ENCODE measurements at regions not wholly inside any gene's neighbourhood (a gene's known extent, or its start where the extent isn't known, plus 50 kb on each side); places are given as distances from the start of the nearest gene placed in this dataset.
"Not testable (repeated sequence)": the region's sequence is repeated elsewhere in the genome, so short reads cannot be mapped to it uniquely, and the experiment has no call there.

GRCh38 chr3:125915437-125915787 is 53.6 kb upstream of the ROPN1B start:
- H3K9me2 ChIP-seq (replicated peaks; ENCODE audit: low read depth, low read length); H3K79me2 ChIP-seq (ENCODE audit: insufficient read depth, low read length); H3K27me3 ChIP-seq (ENCODE audit: insufficient read depth, low read length, poor library complexity, severe bottlenecking); H3K36me3 ChIP-seq (ENCODE audit: insufficient read depth, low read length); H3K9me3 ChIP-seq (ENCODE audit: insufficient read depth, low read depth, low read length); H3K4me1 ChIP-seq (ENCODE audit: insufficient read depth, low read length, poor library complexity, severe bottlenecking); H3F3A ChIP-seq (ENCODE audit: low read depth); H4K20me1 ChIP-seq (ENCODE audit: insufficient read depth, low read length, poor library complexity, severe bottlenecking): not testable (repeated sequence)
- Histone ChIP-seq H2AFZ (ENCODE audit: low read length) (peak overlapping the region; percentile 69), H3K4me3 (ENCODE audit: low read length, poor library complexity, severe bottlenecking) (peak overlapping the region; percentile 73), H3K4me2 (ENCODE audit: low read depth, low read length, poor library complexity, severe bottlenecking) (peak overlapping the region; percentile 85), H3K9ac (ENCODE audit: low read depth, low read length, poor library complexity, severe bottlenecking) (peak overlapping the region; percentile 60)

- peak overlapping the region; percentile 60 for H3K9ac ChIP-seq (ENCODE audit: low read depth, low read length, poor library complexity, severe bottlenecking)
- peak overlapping the region; percentile 69; the same call in 1 of the 2 replicates for H2AFZ ChIP-seq (ENCODE audit: low read length)
- H3K4me3 ChIP-seq (ENCODE audit: low read length, poor library complexity, severe bottlenecking): peak overlapping the region; percentile 73
These were observed 53.1 kb upstream of the ROPN1B start for GRCh38 chr3:125915792-125916375.

GRCh38 chr3:125916376-125916978 is 52.5 kb upstream of the ROPN1B start:
- Histone ChIP-seq H3K9me2 (replicated peaks; ENCODE audit: low read depth, low read length) (no peaks in the 10 kb centered on the region), H3K79me2 (ENCODE audit: insufficient read depth, low read length) (no peaks in the 10 kb centered on the region), H4K20me1 (ENCODE audit: insufficient read depth, low read length, poor library complexity, severe bottlenecking) (no peaks in the 10 kb centered on the region), H3K4me3 (ENCODE audit: low read length, poor library complexity, severe bottlenecking) (peak overlapping the region; percentile 93), H2AFZ (ENCODE audit: low read length) (peak overlapping the region; percentile 90), H3K4me1 (ENCODE audit: insufficient read depth, low read length, poor library complexity, severe bottlenecking) (peaks cover 5% of the 10 kb centered on the region), H3K36me3 (ENCODE audit: insufficient read depth, low read length) (no peaks in the 10 kb centered on the region), H3K27me3 (ENCODE audit: insufficient read depth, low read length, poor library complexity, severe bottlenecking) (no peaks in the 10 kb centered on the region), H3K4me2 (ENCODE audit: low read depth, low read length, poor library complexity, severe bottlenecking) (peak overlapping the region; percentile 84), H3K9ac (ENCODE audit: low read depth, low read length, poor library complexity, severe bottlenecking) (peak overlapping the region; percentile 82), H3F3A (ENCODE audit: low read depth) (no peaks in the 10 kb centered on the region), H3K9me3 (ENCODE audit: insufficient read depth, low read depth, low read length) (no peaks in the 10 kb centered on the region)
- TF ChIP-seq EZH2phosphoT487 (IDR thresholded peaks at IDR 0.05; ENCODE audit: borderline replicate concordance): no peak
- peak; percentile 46 for TF ChIP-seq CTCF (conservative IDR thresholded peaks at IDR 0.05; ENCODE audit: low read length)

More at GRCh38 chr3:125915792-125916375, 53.1 kb upstream of the ROPN1B start:
- H4K20me1 ChIP-seq (ENCODE audit: insufficient read depth, low read length, poor library complexity, severe bottlenecking); H3K27me3 ChIP-seq (ENCODE audit: insufficient read depth, low read length, poor library complexity, severe bottlenecking); H3K9me2 ChIP-seq (replicated peaks; ENCODE audit: low read depth, low read length); H3F3A ChIP-seq (ENCODE audit: low read depth); H3K4me1 ChIP-seq (ENCODE audit: insufficient read depth, low read length, poor library complexity, severe bottlenecking); H3K9me3 ChIP-seq (ENCODE audit: insufficient read depth, low read depth, low read length); H3K79me2 ChIP-seq (ENCODE audit: insufficient read depth, low read length); H3K36me3 ChIP-seq (ENCODE audit: insufficient read depth, low read length): not testable (repeated sequence)
- H3K4me2 ChIP-seq (ENCODE audit: low read depth, low read length, poor library complexity, severe bottlenecking): peak overlapping the region; percentile 85

GRCh38 chr3:125917020-125917549 is 51.9 kb upstream of the ROPN1B start:
- Histone ChIP-seq H3K9ac (ENCODE audit: low read depth, low read length, poor library complexity, severe bottlenecking) (peak overlapping the region; percentile 82), H2AFZ (ENCODE audit: low read length) (peak overlapping the region; percentile 90), H3K4me2 (ENCODE audit: low read depth, low read length, poor library complexity, severe bottlenecking) (peak overlapping the region; percentile 84), H3K4me3 (ENCODE audit: low read length, poor library complexity, severe bottlenecking) (peak overlapping the region; percentile 93)
- not testable (repeated sequence) for H3K4me1 ChIP-seq (ENCODE audit: insufficient read depth, low read length, poor library complexity, severe bottlenecking); H3K79me2 ChIP-seq (ENCODE audit: insufficient read depth, low read length); H3F3A ChIP-seq (ENCODE audit: low read depth); H3K27me3 ChIP-seq (ENCODE audit: insufficient read depth, low read length, poor library complexity, severe bottlenecking); H3K9me3 ChIP-seq (ENCODE audit: insufficient read depth, low read depth, low read length); H3K36me3 ChIP-seq (ENCODE audit: insufficient read depth, low read length); H4K20me1 ChIP-seq (ENCODE audit: insufficient read depth, low read length, poor library complexity, severe bottlenecking); H3K9me2 ChIP-seq (replicated peaks; ENCODE audit: low read depth, low read length)

GRCh38 chr3:125918024-125918423 is 51.0 kb upstream of the ROPN1B start:
- not testable (repeated sequence) for H3K4me1 ChIP-seq (ENCODE audit: insufficient read depth, low read length, poor library complexity, severe bottlenecking); H3K4me2 ChIP-seq (ENCODE audit: low read depth, low read length, poor library complexity, severe bottlenecking); H3K4me3 ChIP-seq (ENCODE audit: low read length, poor library complexity, severe bottlenecking)

GRCh38 chr3:125918451-125918850 is 50.5 kb upstream of the ROPN1B start:
- H3F3A ChIP-seq (ENCODE audit: low read depth); H3K27me3 ChIP-seq (ENCODE audit: insufficient read depth, low read length, poor library complexity, severe bottlenecking); H2AFZ ChIP-seq (ENCODE audit: low read length); H4K20me1 ChIP-seq (ENCODE audit: insufficient read depth, low read length, poor library complexity, severe bottlenecking); H3K4me3 ChIP-seq (ENCODE audit: low read length, poor library complexity, severe bottlenecking); H3K79me2 ChIP-seq (ENCODE audit: insufficient read depth, low read length); H3K4me1 ChIP-seq (ENCODE audit: insufficient read depth, low read length, poor library complexity, severe bottlenecking); H3K9me3 ChIP-seq (ENCODE audit: insufficient read depth, low read depth, low read length); H3K36me3 ChIP-seq (ENCODE audit: insufficient read depth, low read length); H3K9me2 ChIP-seq (replicated peaks; ENCODE audit: low read depth, low read length); H3K4me2 ChIP-seq (ENCODE audit: low read depth, low read length, poor library complexity, severe bottlenecking); H3K9ac ChIP-seq (ENCODE audit: low read depth, low read length, poor library complexity, severe bottlenecking): not testable (repeated sequence)

More at GRCh38 chr3:125918024-125918423, 51.0 kb upstream of the ROPN1B start:
- H2AFZ ChIP-seq (ENCODE audit: low read length); H3F3A ChIP-seq (ENCODE audit: low read depth); H3K36me3 ChIP-seq (ENCODE audit: insufficient read depth, low read length); H3K9ac ChIP-seq (ENCODE audit: low read depth, low read length, poor library complexity, severe bottlenecking); H3K27me3 ChIP-seq (ENCODE audit: insufficient read depth, low read length, poor library complexity, severe bottlenecking); H3K9me3 ChIP-seq (ENCODE audit: insufficient read depth, low read depth, low read length); H4K20me1 ChIP-seq (ENCODE audit: insufficient read depth, low read length, poor library complexity, severe bottlenecking); H3K79me2 ChIP-seq (ENCODE audit: insufficient read depth, low read length); H3K9me2 ChIP-seq (replicated peaks; ENCODE audit: low read depth, low read length): not testable (repeated sequence)

Measured in Loucy (cell line).